Osteoblast (primary cell): ENCODE measurements at regions not wholly inside any gene's neighbourhood (a gene's known extent, or its start where the extent isn't known, plus 50 kb on each side); places are given as distances from the start of the nearest gene placed in this dataset.

Experiments
- DNase-seq: peaks from one replicate; pipeline ENCODE4 v3.0.0; 2011; ENCODE audit warnings: low spot score, mixed read lengths; ENCODE audit not compliant: insufficient read length; ENCODE audit errors: missing footprints
- H2AFZ ChIP-seq: 2 replicates; pipeline ENCODE4 v1.6.0; 2011; ENCODE audit warnings: mild to moderate bottlenecking, low read length
- H3K27ac ChIP-seq: 2 replicates; pipeline ENCODE4 v1.5.1; 2011; ENCODE audit warnings: mild to moderate bottlenecking, low read depth, low read length, moderate library complexity
- H3K27me3 ChIP-seq: 2 replicates; pipeline ENCODE4 v1.6.0; 2012; ENCODE audit warnings: mild to moderate bottlenecking, control low read depth, inconsistent platforms, low read length, moderate library complexity; ENCODE audit not compliant: insufficient read depth
- H3K36me3 ChIP-seq: 2 replicates; pipeline ENCODE4 v1.5.1; 2011; ENCODE audit warnings: mild to moderate bottlenecking, low read length, control low read depth, moderate library complexity; ENCODE audit not compliant: insufficient read depth
- H3K4me1 ChIP-seq: 2 replicates; pipeline ENCODE4 v1.5.1; 2011; ENCODE audit warnings: mild to moderate bottlenecking, low read length, control low read depth, moderate library complexity; ENCODE audit not compliant: insufficient read depth
- H3K4me2 ChIP-seq: 2 replicates; pipeline ENCODE4 v1.6.0; 2011; ENCODE audit warnings: mild to moderate bottlenecking, low read length; ENCODE audit not compliant: insufficient read depth
- H3K4me3 ChIP-seq: fragments of 200-600 bp; sonication (generic); 3 replicates; pipeline ENCODE4 v1.5.1; 2012; ENCODE audit warnings: mild to moderate bottlenecking, low read length, inconsistent platforms; ENCODE audit not compliant: insufficient read depth
- H3K79me2 ChIP-seq: 2 replicates; pipeline ENCODE4 v1.6.0; 2012; ENCODE audit warnings: mild to moderate bottlenecking, low read length, control low read depth, inconsistent platforms; ENCODE audit not compliant: insufficient read depth
- H3K9me3 ChIP-seq: 2 replicates; pipeline ENCODE4 v1.5.1; 2011; ENCODE audit warnings: low read depth, low read length, control low read depth
- H4K20me1 ChIP-seq: 2 replicates; pipeline ENCODE4 v1.6.0; 2012; ENCODE audit warnings: mild to moderate bottlenecking, low read length, control low read depth; ENCODE audit not compliant: insufficient read depth
- TF ChIP-seq, protein P1 (sequence below): IDR thresholded peaks from 2 replicates; pipeline ENCODE4 v1.5.1; 2011; ENCODE audit warnings: mild to moderate bottlenecking, low read depth, low read length, moderate library complexity; ENCODE audit errors: extremely low read depth

DNA sequence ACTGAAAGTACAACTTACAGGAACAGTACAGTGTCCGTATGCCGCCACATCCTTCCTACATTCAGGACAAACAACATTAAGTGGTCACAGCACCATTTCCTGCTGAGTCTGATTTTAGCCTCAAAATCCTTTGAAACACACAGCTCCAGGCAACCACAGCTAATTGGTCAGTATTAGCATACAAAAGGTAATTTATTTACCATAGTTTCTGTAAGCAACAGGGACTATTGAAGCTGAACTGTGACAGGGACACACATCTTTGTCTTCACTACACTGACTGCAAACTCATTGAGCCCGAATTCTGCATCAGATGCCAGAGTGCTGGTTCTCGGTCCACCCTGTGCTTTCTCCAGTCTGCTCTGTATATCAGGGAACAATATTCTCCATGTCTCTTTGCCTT is 151.8 kb downstream of the ST6GAL2 start:
- Histone ChIP-seq H3K4me3 (no peak overlapping the region), H3K36me3 (no peaks in the 10 kb centered on the region), H3K27ac (no peak overlapping the region), H3K4me1 (no peaks in the 10 kb centered on the region), H4K20me1 (no peaks in the 10 kb centered on the region), H3K79me2 (no peaks in the 10 kb centered on the region), H3K4me2 (no peak overlapping the region), H2AFZ (no peak overlapping the region), H3K9me3 (no peaks in the 10 kb centered on the region), H3K27me3 (no peaks in the 10 kb centered on the region)
- no peak for DNase-seq
- TF ChIP-seq, protein P1, sequence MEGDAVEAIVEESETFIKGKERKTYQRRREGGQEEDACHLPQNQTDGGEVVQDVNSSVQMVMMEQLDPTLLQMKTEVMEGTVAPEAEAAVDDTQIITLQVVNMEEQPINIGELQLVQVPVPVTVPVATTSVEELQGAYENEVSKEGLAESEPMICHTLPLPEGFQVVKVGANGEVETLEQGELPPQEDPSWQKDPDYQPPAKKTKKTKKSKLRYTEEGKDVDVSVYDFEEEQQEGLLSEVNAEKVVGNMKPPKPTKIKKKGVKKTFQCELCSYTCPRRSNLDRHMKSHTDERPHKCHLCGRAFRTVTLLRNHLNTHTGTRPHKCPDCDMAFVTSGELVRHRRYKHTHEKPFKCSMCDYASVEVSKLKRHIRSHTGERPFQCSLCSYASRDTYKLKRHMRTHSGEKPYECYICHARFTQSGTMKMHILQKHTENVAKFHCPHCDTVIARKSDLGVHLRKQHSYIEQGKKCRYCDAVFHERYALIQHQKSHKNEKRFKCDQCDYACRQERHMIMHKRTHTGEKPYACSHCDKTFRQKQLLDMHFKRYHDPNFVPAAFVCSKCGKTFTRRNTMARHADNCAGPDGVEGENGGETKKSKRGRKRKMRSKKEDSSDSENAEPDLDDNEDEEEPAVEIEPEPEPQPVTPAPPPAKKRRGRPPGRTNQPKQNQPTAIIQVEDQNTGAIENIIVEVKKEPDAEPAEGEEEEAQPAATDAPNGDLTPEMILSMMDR: no peak

DNA sequence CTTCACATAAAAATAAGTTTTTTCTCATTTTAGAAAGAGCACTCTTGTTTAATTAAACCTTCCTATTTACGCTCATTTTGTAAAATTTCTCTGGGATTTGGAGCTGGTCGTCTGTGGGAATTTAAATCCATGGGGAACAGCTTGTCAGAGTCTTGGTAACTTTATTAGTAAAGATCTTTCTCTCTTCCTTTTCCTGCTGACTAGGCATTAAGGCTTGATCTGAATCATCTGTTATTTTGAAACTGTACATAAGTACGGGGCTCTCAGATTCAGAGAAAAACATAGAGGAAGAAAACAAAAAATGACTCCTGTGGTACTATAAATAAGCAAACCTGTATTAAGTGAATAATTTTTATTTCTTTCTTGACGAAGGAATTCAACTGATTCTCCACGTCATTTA is 150.2 kb downstream of the ST6GAL2 start:
- TF ChIP-seq, protein P1: no peak
- Histone ChIP-seq H3K4me2 (no peak overlapping the region), H3K27me3 (no peaks in the 10 kb centered on the region), H3K27ac (no peak overlapping the region), H3K4me1 (no peaks in the 10 kb centered on the region), H3K79me2 (no peaks in the 10 kb centered on the region), H4K20me1 (no peaks in the 10 kb centered on the region), H2AFZ (no peak overlapping the region), H3K9me3 (no peaks in the 10 kb centered on the region), H3K36me3 (no peaks in the 10 kb centered on the region), H3K4me3 (no peak overlapping the region)
- DNase-seq: no peak

DNA sequence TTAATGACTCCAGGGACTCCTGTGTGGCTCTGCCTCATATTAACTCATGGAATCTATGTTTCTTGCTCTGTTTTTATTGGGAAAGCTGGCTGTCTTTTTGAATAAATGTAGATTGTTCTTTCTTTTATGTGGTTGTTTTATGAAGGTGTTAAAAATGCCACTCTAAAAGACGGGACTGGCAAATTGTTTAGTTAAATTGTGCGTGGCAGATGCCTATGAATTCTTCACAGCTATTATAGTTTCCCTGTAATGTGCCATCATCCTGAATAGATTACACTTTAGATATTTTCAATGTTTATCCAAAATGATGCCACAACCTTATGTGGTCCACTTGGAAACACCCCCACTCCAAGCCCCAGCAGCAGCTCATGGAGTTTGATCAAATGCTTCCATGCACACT is 149.7 kb downstream of the ST6GAL2 start:
- Histone ChIP-seq H3K4me1 (no peaks in the 10 kb centered on the region), H3K4me2 (no peak overlapping the region), H3K27me3 (no peaks in the 10 kb centered on the region), H3K79me2 (no peaks in the 10 kb centered on the region), H3K9me3 (no peaks in the 10 kb centered on the region), H3K4me3 (no peak overlapping the region), H4K20me1 (no peaks in the 10 kb centered on the region), H2AFZ (no peak overlapping the region), H3K36me3 (no peaks in the 10 kb centered on the region), H3K27ac (no peak overlapping the region)
- no peak for DNase-seq
- TF ChIP-seq, protein P1: no peak

DNA sequence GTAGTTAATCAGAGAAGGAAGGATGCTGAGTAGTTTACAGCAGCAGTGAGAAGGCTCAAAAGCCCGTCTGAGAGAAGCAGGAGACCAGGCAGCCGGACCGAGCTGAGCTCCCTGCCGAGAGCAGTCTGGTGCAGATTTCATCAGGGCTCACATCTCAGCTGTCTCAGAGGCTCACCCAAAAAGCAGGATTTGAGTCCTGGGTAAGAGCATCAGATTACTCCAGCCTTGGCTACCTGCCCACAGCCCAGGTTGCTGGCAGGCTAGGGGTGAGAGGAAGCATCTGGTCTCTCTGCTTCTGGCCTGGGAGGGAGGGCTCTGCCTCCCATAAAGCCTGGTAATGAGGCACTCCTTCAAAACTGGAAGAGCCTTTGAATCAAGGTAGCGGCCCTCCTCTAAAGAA is 140.5 kb downstream of the ST6GAL2 start:
- Histone ChIP-seq H2AFZ (no peak overlapping the region), H3K4me3 (no peak overlapping the region), H3K27ac (no peak overlapping the region), H4K20me1 (no peaks in the 10 kb centered on the region), H3K9me3 (no peaks in the 10 kb centered on the region), H3K36me3 (no peaks in the 10 kb centered on the region), H3K4me2 (no peak overlapping the region), H3K79me2 (no peaks in the 10 kb centered on the region), H3K27me3 (no peaks in the 10 kb centered on the region), H3K4me1 (no peaks in the 10 kb centered on the region)
- no peak for DNase-seq
- TF ChIP-seq, protein P1: no peak
